ENCODE measurements at regions not wholly inside any gene's neighbourhood (a gene's known extent, or its start where the extent isn't known, plus 50 kb on each side); places are given as distances from the start of the nearest gene placed in this dataset.

GRCh38 chr11:110774138-110775014 is 62.1 kb upstream of the ARHGAP20 start:
- no peak for DNase-seq

GRCh38 chr11:110773442-110773841 is 61.2 kb upstream of the ARHGAP20 start:
- DNase-seq: no peak

DNA sequence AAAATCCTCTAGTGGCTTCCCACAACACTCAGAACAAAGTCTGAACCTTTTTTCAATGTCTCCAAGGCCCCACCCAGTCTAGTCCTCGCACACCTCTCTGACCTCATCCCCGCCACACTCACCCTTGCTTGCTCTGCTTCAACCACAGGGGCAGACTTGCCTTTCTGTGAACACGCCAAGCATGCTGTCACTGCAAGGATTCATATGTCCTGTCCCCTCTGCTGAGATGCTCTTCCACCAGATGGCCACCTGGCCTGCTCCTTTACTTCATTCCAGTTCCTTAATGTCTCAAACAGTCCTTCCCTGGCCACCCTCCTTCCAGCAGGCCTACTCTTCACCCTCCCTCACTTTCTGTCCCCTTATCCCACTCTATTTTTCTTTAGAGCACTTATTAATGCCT is 60.6 kb upstream of the ARHGAP20 start:
- no peak for DNase-seq

DNA sequence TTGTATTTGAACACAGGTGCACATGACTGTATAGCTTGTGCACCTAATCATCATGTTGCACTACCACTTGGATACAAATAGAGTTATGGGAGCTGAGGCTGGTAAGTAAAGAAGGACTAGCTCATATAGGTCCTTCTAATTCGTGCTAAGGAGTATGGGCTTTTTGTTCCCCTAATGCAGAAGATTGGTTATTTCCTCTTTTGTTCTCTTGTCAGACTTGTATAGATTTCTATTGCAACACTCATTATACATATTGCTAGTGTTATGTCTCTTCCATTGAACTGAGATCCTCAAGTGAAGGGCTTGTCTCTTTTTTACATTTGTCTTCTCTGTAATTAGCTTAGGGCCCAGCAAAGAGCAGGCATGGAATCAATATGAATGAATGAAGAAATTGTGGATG is 54.1 kb upstream of the ARHGAP20 start:
- no peak for DNase-seq

GRCh38 chr11:110764485-110764884 is 52.2 kb upstream of the ARHGAP20 start:
- no peak for DNase-seq

GRCh38 chr11:110763249-110764011 is 51.2 kb upstream of the ARHGAP20 start:
- no peak for DNase-seq

GRCh38 chr11:110762590-110762989 is 50.4 kb upstream of the ARHGAP20 start:
- DNase-seq: no peak
